ENCODE measurements at regions not wholly inside any gene's neighbourhood (a gene's known extent, or its start where the extent isn't known, plus 50 kb on each side); places are given as distances from the start of the nearest gene placed in this dataset.

- intact Hi-C loops (cut with micrococcal nuclease), result no loop called here
- H3K79me2 ChIP-seq (ENCODE audit: control insufficient read depth, insufficient read depth, low read length), result no peaks in the 10 kb centered on the region
- H3K9ac ChIP-seq (replicated peaks; ENCODE audit: extremely low read depth, insufficient read depth, low read length), result no peak overlapping the region
- no peaks in the 10 kb centered on the region for H3K9me1 ChIP-seq (replicated peaks; ENCODE audit: control insufficient read depth, extremely low read depth, insufficient read depth, low read length)
- no peaks in the 10 kb centered on the region for H3K9me3 ChIP-seq (replicated peaks; ENCODE audit: control insufficient read depth, insufficient read depth, low read length)
- H2AFZ ChIP-seq (ENCODE audit: low read depth, low read length), result no peak overlapping the region
- FAIRE-seq (no peak), DNase-seq (ENCODE audit: low read depth, low spot score) (no peak)
- no peaks in the 10 kb centered on the region for H4K20me1 ChIP-seq (replicated peaks; ENCODE audit: control insufficient read depth, extremely low read depth, insufficient read depth, low read length)
- TF ChIP-seq CTCF (IDR thresholded peaks at IDR 0.05; ENCODE audit: extremely low read depth in 1 of 2, insufficient read depth in 1 of 2, low read depth in 1 of 2, low read length in 2 of 2) (no peak), MYC (IDR thresholded peaks at IDR 0.05; ENCODE audit: low read depth, low read length) (no peak)
- BruUV-seq (replicated peaks), result no TSS peak
- dilution Hi-C loops (cut with MboI; ENCODE audit: extremely low pct_ligation_motif_present, low sequenced_read_pairs), result no loop called here
- H3K4me1 ChIP-seq (ENCODE audit: control insufficient read depth, extremely low read depth, insufficient read depth, low read length), result no peaks in the 10 kb centered on the region
- CTCF ChIA-PET, result no interaction called here
- no peaks in the 10 kb centered on the region for H3K36me3 ChIP-seq (ENCODE audit: control insufficient read depth in 2 of 2, extremely low read depth in 1 of 2, insufficient read depth in 2 of 2, low read length in 2 of 2)
- no peaks in the 10 kb centered on the region for H3K27me3 ChIP-seq (ENCODE audit: control insufficient read depth in 2 of 2, insufficient read depth in 2 of 2, low read length in 2 of 2)
- POLR2A ChIA-PET, result no interaction called here
- H3K4me3 ChIP-seq (replicated peaks in 1 of 3; ENCODE audit: insufficient read depth in 1 of 3, low read depth in 1 of 3, low read length in 3 of 3), result no peak overlapping the region
- H3K27ac ChIP-seq (ENCODE audit: insufficient read depth, low read depth, low read length), result no peak overlapping the region
- H3K4me2 ChIP-seq (ENCODE audit: insufficient read depth, low read length), result no peak overlapping the region
These were observed 291.6 kb upstream of the C9orf72 start for GRCh38 chr9:27864644-27865438.

GRCh38 chr9:27866741-27867140 lies 293.5 kb upstream of the C9orf72 start:
- POLR2A ChIA-PET, result no interaction called here
- no peaks in the 10 kb centered on the region for H3K36me3 ChIP-seq (ENCODE audit: control insufficient read depth in 2 of 2, extremely low read depth in 1 of 2, insufficient read depth in 2 of 2, low read length in 2 of 2)
- no peaks in the 10 kb centered on the region for H3K79me2 ChIP-seq (ENCODE audit: control insufficient read depth, insufficient read depth, low read length)
- H4K20me1 ChIP-seq (replicated peaks; ENCODE audit: control insufficient read depth, extremely low read depth, insufficient read depth, low read length), result no peaks in the 10 kb centered on the region
- no peak overlapping the region for H2AFZ ChIP-seq (ENCODE audit: low read depth, low read length)
- CTCF ChIA-PET, result no interaction called here
- dilution Hi-C loops (cut with MboI; ENCODE audit: extremely low pct_ligation_motif_present, low sequenced_read_pairs), result no loop called here
- no peak for DNase-seq (ENCODE audit: low read depth, low spot score)
- no peak overlapping the region for H3K9ac ChIP-seq (replicated peaks; ENCODE audit: extremely low read depth, insufficient read depth, low read length)
- H3K27ac ChIP-seq (ENCODE audit: insufficient read depth, low read depth, low read length), result no peak overlapping the region
- no peak overlapping the region for H3K4me2 ChIP-seq (ENCODE audit: insufficient read depth, low read length)
- no peak overlapping the region for H3K4me3 ChIP-seq (replicated peaks in 1 of 3; ENCODE audit: insufficient read depth in 1 of 3, low read depth in 1 of 3, low read length in 3 of 3)
- H3K27me3 ChIP-seq (ENCODE audit: control insufficient read depth in 2 of 2, insufficient read depth in 2 of 2, low read length in 2 of 2), result no peaks in the 10 kb centered on the region
- no peak for FAIRE-seq
- no TSS peak for BruUV-seq (replicated peaks)
- H3K4me1 ChIP-seq (ENCODE audit: control insufficient read depth, extremely low read depth, insufficient read depth, low read length), result no peaks in the 10 kb centered on the region
- no peaks in the 10 kb centered on the region for H3K9me3 ChIP-seq (replicated peaks; ENCODE audit: control insufficient read depth, insufficient read depth, low read length)
- H3K9me1 ChIP-seq (replicated peaks; ENCODE audit: control insufficient read depth, extremely low read depth, insufficient read depth, low read length), result no peaks in the 10 kb centered on the region
- intact Hi-C loops (cut with micrococcal nuclease), result no loop called here
- TF ChIP-seq EZH2 (IDR thresholded peaks at IDR 0.05; ENCODE audit: borderline replicate concordance, low read depth, low read length, severe bottlenecking), result no peak
- TF ChIP-seq POLR2A (IDR thresholded peaks at IDR 0.05; ENCODE audit: low read depth, low read length), result no peak
- no peak for TF ChIP-seq GATA2 (IDR thresholded peaks at IDR 0.05; ENCODE audit: insufficient read depth, insufficient read length, low read depth, low read length)
- no peak for TF ChIP-seq MYC (IDR thresholded peaks at IDR 0.05; ENCODE audit: low read depth, low read length)
- no peak for TF ChIP-seq JUN (IDR thresholded peaks at IDR 0.05; ENCODE audit: borderline replicate concordance, insufficient read depth, insufficient read length, low read depth)
- TF ChIP-seq MAX (IDR thresholded peaks at IDR 0.05; ENCODE audit: insufficient read depth, insufficient read length), result no peak
- TF ChIP-seq POLR2AphosphoS5 (IDR thresholded peaks at IDR 0.05; ENCODE audit: insufficient read depth, low read depth, low read length), result no peak
- no peak for TF ChIP-seq FOS (IDR thresholded peaks at IDR 0.05; ENCODE audit: borderline replicate concordance, insufficient read depth, low read length)
- no peak for TF ChIP-seq CTCF (IDR thresholded peaks at IDR 0.05; ENCODE audit: extremely low read depth in 1 of 2, insufficient read depth in 1 of 2, low read depth in 1 of 2, low read length in 2 of 2)
